Chondrocyte (in vitro differentiated cells): ENCODE measurements at regions not wholly inside any gene's neighbourhood (a gene's known extent, or its start where the extent isn't known, plus 50 kb on each side); places are given as distances from the start of the nearest gene placed in this dataset.
"Not testable (repeated sequence)": the region's sequence is repeated elsewhere in the genome, so short reads cannot be mapped to it uniquely, and the experiment has no call there.

Experiments
- DNase-seq: peaks from one replicate; pipeline ENCODE4 v3.0.0; 2021; ENCODE audit warnings: mixed read lengths, low spot score
- H3K27ac Mint-ChIP-seq: one replicate; pipeline ENCODE4 v1.8.0; 2021; ENCODE audit warnings: mild to moderate bottlenecking, moderate library complexity, mixed read lengths; ENCODE audit not compliant: unreplicated experiment
- H3K27me3 Mint-ChIP-seq: 2 replicates; pipeline ENCODE4 v1.8.0; 2021; ENCODE audit warnings: low read depth, mixed read lengths
- H3K36me3 Mint-ChIP-seq: 2 replicates; pipeline ENCODE4 v1.8.0; 2021; ENCODE audit warnings: low read depth, mixed read lengths
- H3K4me1 Mint-ChIP-seq: 2 replicates; pipeline ENCODE4 v1.8.0; 2021; ENCODE audit warnings: low read depth, mild to moderate bottlenecking, mixed read lengths
- H3K4me3 Mint-ChIP-seq: one replicate; pipeline ENCODE4 v1.8.0; 2021; ENCODE audit warnings: mild to moderate bottlenecking, moderate library complexity, mixed read lengths; ENCODE audit not compliant: unreplicated experiment
- H3K9me3 Mint-ChIP-seq: 2 replicates; pipeline ENCODE4 v1.8.0; 2021; ENCODE audit warnings: low read depth, mixed read lengths
- CTCF ChIP-seq: fragments of 200-600 bp; sonication (generic); IDR thresholded peaks from 2 replicates; pipeline ENCODE4 v1.5.0; 2021; ENCODE audit warnings: antibody characterized with exemption, mild to moderate bottlenecking, moderate library complexity

GRCh38 chrY:10958122-10958521, 1430.4 kb downstream of the TSPY10 start:
- not testable (repeated sequence) for H3K36me3 Mint-ChIP-seq, H3K4me1 Mint-ChIP-seq, DNase-seq, H3K4me3 Mint-ChIP-seq, H3K27ac Mint-ChIP-seq, H3K27me3 Mint-ChIP-seq
- H3K9me3 Mint-ChIP-seq, result peaks cover 44% of the 10 kb centered on the region

DNA sequence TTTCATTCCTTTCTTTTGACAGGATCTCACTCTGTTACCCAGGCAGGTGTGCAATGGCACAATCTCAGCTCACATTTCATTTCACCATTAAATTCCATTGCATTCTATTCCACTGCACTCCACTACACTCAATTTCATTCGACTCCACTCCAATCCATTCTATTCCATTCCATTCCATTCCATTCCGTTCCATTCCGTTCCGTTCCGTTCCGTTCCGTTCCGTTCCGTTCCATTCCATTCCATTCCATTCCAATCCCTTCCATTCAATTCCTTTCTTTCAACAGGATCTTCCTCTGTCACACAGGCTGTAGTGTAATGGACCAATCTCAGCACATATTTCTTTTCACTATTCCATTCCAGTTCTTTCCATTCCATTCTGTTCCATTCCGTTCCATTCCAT, 1445.7 kb downstream of the TSPY10 start:
- no peak overlapping the region for H3K4me3 Mint-ChIP-seq
- peaks cover 39% of the 10 kb centered on the region for H3K9me3 Mint-ChIP-seq
- no peak overlapping the region for H3K27ac Mint-ChIP-seq
- H3K36me3 Mint-ChIP-seq, result peaks cover 7% of the 10 kb centered on the region
- peak; percentile 29 for DNase-seq
- no peak for TF ChIP-seq CTCF
- H3K27me3 Mint-ChIP-seq, result no peaks in the 10 kb centered on the region
- no peaks in the 10 kb centered on the region for H3K4me1 Mint-ChIP-seq

DNA sequence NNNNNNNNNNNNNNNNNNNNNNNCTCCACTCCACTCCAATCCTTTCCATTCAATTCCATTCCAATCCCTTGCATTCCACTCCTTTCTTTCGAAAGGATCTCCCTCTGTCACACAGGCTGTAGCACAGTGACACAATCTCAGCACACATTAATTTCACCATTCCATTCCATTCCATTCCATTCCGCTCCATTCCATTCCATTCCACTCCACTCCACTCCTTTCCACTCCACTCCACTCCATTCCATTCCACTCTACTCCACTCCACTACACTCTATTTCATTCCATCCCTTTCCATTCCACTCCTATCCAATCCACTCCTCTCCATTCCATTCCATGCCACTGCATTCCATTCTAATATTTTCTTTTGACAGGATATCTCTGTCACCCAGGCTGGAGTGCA, 1459.0 kb downstream of the TSPY10 start:
- peaks cover 58% of the 10 kb centered on the region for H3K9me3 Mint-ChIP-seq
- no peak overlapping the region for H3K4me3 Mint-ChIP-seq
- no peak for TF ChIP-seq CTCF
- no peak for DNase-seq
- no peaks in the 10 kb centered on the region for H3K27me3 Mint-ChIP-seq
- no peak overlapping the region for H3K27ac Mint-ChIP-seq
- peaks cover 10% of the 10 kb centered on the region for H3K36me3 Mint-ChIP-seq
- H3K4me1 Mint-ChIP-seq, result no peaks in the 10 kb centered on the region

GRCh38 chrY:10987626-10988025, 1459.9 kb downstream of the TSPY10 start:
- TF ChIP-seq CTCF, result no peak
- Mint-ChIP-seq H3K9me3 (peaks cover 59% of the 10 kb centered on the region), H3K36me3 (peaks cover 7% of the 10 kb centered on the region)

DNA sequence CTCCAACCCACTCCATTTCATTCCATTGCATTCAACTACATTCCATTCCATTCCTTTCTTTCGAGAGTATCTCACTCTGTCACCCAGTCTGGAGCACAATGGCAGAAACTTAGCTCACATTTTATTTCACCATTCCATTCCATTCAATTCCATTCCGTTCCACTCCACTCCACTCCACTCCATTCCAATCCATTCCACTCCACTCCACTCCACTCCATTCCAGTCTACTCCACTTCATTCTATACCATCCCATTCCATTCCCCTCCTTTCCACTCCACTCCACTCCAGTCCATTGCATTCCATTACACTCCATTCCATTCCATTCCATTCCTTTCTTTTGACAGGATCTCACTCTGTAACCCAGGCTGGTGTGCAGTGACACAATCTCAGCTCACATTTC, 1466.3 kb downstream of the TSPY10 start:
- Mint-ChIP-seq H3K36me3 (no peaks in the 10 kb centered on the region), H3K4me1 (no peaks in the 10 kb centered on the region), H3K9me3 (peaks cover 44% of the 10 kb centered on the region), H3K27me3 (no peaks in the 10 kb centered on the region), H3K27ac (no peak overlapping the region), H3K4me3 (no peak overlapping the region)
- TF ChIP-seq CTCF, result no peak
- DNase-seq, result no peak

More at GRCh38 chrY:10987626-10988025, 1459.9 kb downstream of the TSPY10 start:
- no peak overlapping the region for H3K27ac Mint-ChIP-seq
- DNase-seq, result no peak
- no peaks in the 10 kb centered on the region for H3K27me3 Mint-ChIP-seq
- no peak overlapping the region for H3K4me3 Mint-ChIP-seq
- no peaks in the 10 kb centered on the region for H3K4me1 Mint-ChIP-seq

- peaks cover 25% of the 10 kb centered on the region for H3K9me3 Mint-ChIP-seq
- not testable (repeated sequence) for H3K27ac Mint-ChIP-seq, H3K27me3 Mint-ChIP-seq, DNase-seq, H3K36me3 Mint-ChIP-seq, H3K4me1 Mint-ChIP-seq, H3K4me3 Mint-ChIP-seq
These were observed 1472.0 kb downstream of the TSPY10 start for GRCh38 chrY:10999715-11000114.

- not testable (repeated sequence) for H3K27me3 Mint-ChIP-seq, DNase-seq, H3K4me3 Mint-ChIP-seq, H3K4me1 Mint-ChIP-seq, H3K36me3 Mint-ChIP-seq, H3K27ac Mint-ChIP-seq
- H3K9me3 Mint-ChIP-seq, result peaks cover 43% of the 10 kb centered on the region
These were observed 1486.5 kb downstream of the TSPY10 start for GRCh38 chrY:11014229-11014628.
